Loucy (cell line): ENCODE measurements at regions not wholly inside any gene's neighbourhood (a gene's known extent, or its start where the extent isn't known, plus 50 kb on each side); places are given as distances from the start of the nearest gene placed in this dataset.

ENCODE experiments used
- H2AFZ ChIP-seq: fragments of 200-600 bp; sonication (generic); 2 replicates; pipeline ENCODE4 v1.6.0; 2016; ENCODE audit warnings: antibody characterized with exemption, mild to moderate bottlenecking, low read length, moderate library complexity
- H3F3A ChIP-seq: fragments of 200-600 bp; 2 replicates; pipeline ENCODE4 v1.6.0; 2016; ENCODE audit warnings: antibody characterized with exemption, low read depth, mild to moderate bottlenecking
- H3K27me3 ChIP-seq: fragments of 200-600 bp; sonication (generic); 2 replicates; pipeline ENCODE4 v1.6.1; 2014; ENCODE audit warnings: low read length, mild to moderate bottlenecking; ENCODE audit not compliant: insufficient read depth, poor library complexity, severe bottlenecking
- H3K36me3 ChIP-seq: fragments of 200-600 bp; sonication (generic); 2 replicates; pipeline ENCODE4 v1.6.1; 2016; ENCODE audit warnings: low read length; ENCODE audit not compliant: insufficient read depth
- H3K4me1 ChIP-seq: fragments of 200-600 bp; sonication (generic); 2 replicates; pipeline ENCODE4 v1.5.1; 2014; ENCODE audit warnings: low read length, mild to moderate bottlenecking; ENCODE audit not compliant: insufficient read depth, poor library complexity, severe bottlenecking
- H3K4me2 ChIP-seq: fragments of 200-600 bp; sonication (generic); 2 replicates; pipeline ENCODE4 v1.6.0; 2014; ENCODE audit warnings: antibody characterized with exemption, low read length, low read depth, mild to moderate bottlenecking; ENCODE audit not compliant: poor library complexity, severe bottlenecking
- H3K4me3 ChIP-seq: fragments of 200-600 bp; sonication (generic); 2 replicates; pipeline ENCODE4 v1.5.1; 2014; ENCODE audit warnings: low read length, mild to moderate bottlenecking, mixed read lengths; ENCODE audit not compliant: poor library complexity, severe bottlenecking
- H3K79me2 ChIP-seq: fragments of 200-600 bp; sonication (generic); 2 replicates; pipeline ENCODE4 v1.6.1; 2014; ENCODE audit warnings: low read length; ENCODE audit not compliant: insufficient read depth
- H3K9ac ChIP-seq: fragments of 200-600 bp; sonication (generic); 2 replicates; pipeline ENCODE4 v1.6.0; 2014; ENCODE audit warnings: mild to moderate bottlenecking, low read depth, low read length, moderate library complexity; ENCODE audit not compliant: poor library complexity, severe bottlenecking
- H3K9me2 ChIP-seq: fragments of 200-600 bp; sonication (generic); replicated peaks from 2 replicates; pipeline ENCODE4 v1.6.1; 2016; ENCODE audit warnings: low read depth, low read length, mixed read lengths
- H3K9me3 ChIP-seq: fragments of 200-600 bp; sonication (generic); 2 replicates; pipeline ENCODE4 v1.6.1; 2014; ENCODE audit warnings: mild to moderate bottlenecking, antibody characterized with exemption, low read length, low read depth; ENCODE audit not compliant: insufficient read depth
- H4K20me1 ChIP-seq: fragments of 200-600 bp; sonication (generic); 2 replicates; pipeline ENCODE4 v1.6.0; 2014; ENCODE audit warnings: antibody characterized with exemption, low read length, mild to moderate bottlenecking; ENCODE audit not compliant: insufficient read depth, poor library complexity, severe bottlenecking
- EZH2phosphoT487 ChIP-seq: fragments of 200-600 bp; IDR thresholded peaks from 2 replicates; pipeline ENCODE4 v1.6.1; 2018; ENCODE audit warnings: antibody characterized with exemption, mild to moderate bottlenecking, moderate library complexity, borderline replicate concordance
- TF ChIP-seq, protein P1 (sequence below): fragments of 200-600 bp; sonication (generic); conservative IDR thresholded peaks from 2 replicates; pipeline ENCODE4 v1.5.1; 2014; ENCODE audit warnings: mild to moderate bottlenecking, antibody characterized with exemption, low read length

DNA sequence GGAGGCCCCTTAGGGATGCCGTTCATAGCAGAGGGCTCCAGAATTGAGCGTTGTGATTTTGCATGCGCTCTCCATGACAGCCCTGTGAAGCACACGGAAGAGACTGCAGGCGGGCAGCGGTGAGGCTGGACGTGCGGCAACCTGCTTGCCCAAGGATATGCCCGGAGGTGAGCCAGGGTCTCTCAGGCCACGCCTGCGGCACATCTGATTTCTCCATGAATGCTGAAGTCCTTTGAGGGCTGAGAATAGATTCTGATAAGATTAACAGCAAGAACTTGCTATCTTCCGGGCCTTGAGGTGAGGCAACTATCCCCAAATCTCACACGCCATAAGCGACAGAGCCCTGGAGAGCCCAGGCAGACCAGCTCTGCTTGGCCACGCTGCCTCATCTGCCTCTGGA, 55.6 kb upstream of the LAMA1 start:
- Histone ChIP-seq H3K79me2 (no peaks in the 10 kb centered on the region), H3K4me3 (no peak overlapping the region), H3K4me1 (no peaks in the 10 kb centered on the region)

DNA sequence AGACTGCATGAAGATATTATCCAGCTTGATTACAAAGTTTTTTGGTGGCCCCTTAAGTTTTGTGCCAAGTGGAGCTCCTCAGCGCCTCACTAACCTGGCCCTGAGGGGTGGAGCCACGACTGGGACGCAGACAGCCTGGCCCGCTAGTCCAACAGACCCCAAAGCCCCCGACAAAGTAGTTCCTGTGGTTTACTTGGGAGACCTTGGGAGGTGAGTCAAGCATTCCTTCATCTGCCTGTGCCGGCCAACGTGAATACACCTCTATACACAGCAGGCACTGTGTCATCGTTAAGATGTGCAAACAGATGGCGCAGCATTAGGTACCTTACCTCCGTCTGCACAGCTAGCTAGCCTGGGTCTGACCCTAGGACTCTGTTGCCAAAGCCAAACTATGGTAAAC, 55.0 kb upstream of the LAMA1 start:
- Histone ChIP-seq H4K20me1 (no peaks in the 10 kb centered on the region), H3K79me2 (no peaks in the 10 kb centered on the region)
- TF ChIP-seq, protein P1, sequence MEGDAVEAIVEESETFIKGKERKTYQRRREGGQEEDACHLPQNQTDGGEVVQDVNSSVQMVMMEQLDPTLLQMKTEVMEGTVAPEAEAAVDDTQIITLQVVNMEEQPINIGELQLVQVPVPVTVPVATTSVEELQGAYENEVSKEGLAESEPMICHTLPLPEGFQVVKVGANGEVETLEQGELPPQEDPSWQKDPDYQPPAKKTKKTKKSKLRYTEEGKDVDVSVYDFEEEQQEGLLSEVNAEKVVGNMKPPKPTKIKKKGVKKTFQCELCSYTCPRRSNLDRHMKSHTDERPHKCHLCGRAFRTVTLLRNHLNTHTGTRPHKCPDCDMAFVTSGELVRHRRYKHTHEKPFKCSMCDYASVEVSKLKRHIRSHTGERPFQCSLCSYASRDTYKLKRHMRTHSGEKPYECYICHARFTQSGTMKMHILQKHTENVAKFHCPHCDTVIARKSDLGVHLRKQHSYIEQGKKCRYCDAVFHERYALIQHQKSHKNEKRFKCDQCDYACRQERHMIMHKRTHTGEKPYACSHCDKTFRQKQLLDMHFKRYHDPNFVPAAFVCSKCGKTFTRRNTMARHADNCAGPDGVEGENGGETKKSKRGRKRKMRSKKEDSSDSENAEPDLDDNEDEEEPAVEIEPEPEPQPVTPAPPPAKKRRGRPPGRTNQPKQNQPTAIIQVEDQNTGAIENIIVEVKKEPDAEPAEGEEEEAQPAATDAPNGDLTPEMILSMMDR = no peak
- TF ChIP-seq EZH2phosphoT487 = no peak

More for the DNA sequence above, 55.6 kb upstream of the LAMA1 start:
- H3K27me3 ChIP-seq = no peaks in the 10 kb centered on the region
- H3K9ac ChIP-seq = no peak overlapping the region
- no peaks in the 10 kb centered on the region; the same call in 1 of the 2 replicates for H3K9me3 ChIP-seq
- no peak overlapping the region for H2AFZ ChIP-seq
- TF ChIP-seq, protein P1 = no peak
- TF ChIP-seq EZH2phosphoT487 = no peak
- H4K20me1 ChIP-seq = no peaks in the 10 kb centered on the region
- no peaks in the 10 kb centered on the region for H3F3A ChIP-seq
- no peak overlapping the region for H3K4me2 ChIP-seq
- H3K9me2 ChIP-seq = no peaks in the 10 kb centered on the region
- H3K36me3 ChIP-seq = no peaks in the 10 kb centered on the region

DNA sequence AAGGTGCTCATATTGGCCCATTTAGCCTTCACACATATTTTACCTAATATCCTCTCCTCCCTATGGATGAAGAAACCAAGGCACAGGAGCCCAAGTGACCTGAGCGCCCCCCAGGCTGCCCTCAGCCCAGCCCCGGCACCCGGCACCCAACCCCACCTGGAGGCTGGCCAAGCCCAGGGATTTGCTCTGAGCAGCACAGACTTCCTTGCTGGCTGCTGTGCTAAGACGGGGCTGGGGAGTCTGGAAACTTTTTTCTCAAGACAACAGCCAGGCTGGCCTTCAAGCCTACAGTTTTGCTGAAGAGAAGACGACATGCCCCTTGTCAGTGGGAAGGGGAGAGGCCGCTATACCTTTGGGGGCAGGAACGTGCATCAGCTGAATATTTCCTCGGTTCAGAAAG, 52.7 kb upstream of the LAMA1 start:
- no peaks in the 10 kb centered on the region for H3K79me2 ChIP-seq
- no peaks in the 10 kb centered on the region for H3F3A ChIP-seq
- H3K27me3 ChIP-seq = no peaks in the 10 kb centered on the region
- H3K9me2 ChIP-seq = no peaks in the 10 kb centered on the region
- H3K9ac ChIP-seq = no peak overlapping the region
- H3K4me2 ChIP-seq = no peak overlapping the region
- H4K20me1 ChIP-seq = no peaks in the 10 kb centered on the region
- H2AFZ ChIP-seq = no peak overlapping the region
- H3K4me1 ChIP-seq = no peaks in the 10 kb centered on the region
- no peaks in the 10 kb centered on the region; the same call in 1 of the 2 replicates for H3K9me3 ChIP-seq
- TF ChIP-seq, protein P1 = no peak
- TF ChIP-seq EZH2phosphoT487 = no peak
- H3K36me3 ChIP-seq = no peaks in the 10 kb centered on the region
- H3K4me3 ChIP-seq = no peak overlapping the region

More for the DNA sequence above, 55.0 kb upstream of the LAMA1 start:
- Histone ChIP-seq H3F3A (no peaks in the 10 kb centered on the region), H3K9me2 (no peaks in the 10 kb centered on the region), H2AFZ (no peak overlapping the region), H3K9ac (no peak overlapping the region), H3K4me1 (no peaks in the 10 kb centered on the region), H3K4me2 (no peak overlapping the region), H3K9me3 (no peaks in the 10 kb centered on the region; the same call in 1 of the 2 replicates), H3K27me3 (no peaks in the 10 kb centered on the region), H3K4me3 (no peak overlapping the region), H3K36me3 (no peaks in the 10 kb centered on the region)
